Panc1 (cell line): ENCODE measurements at regions not wholly inside any gene's neighbourhood (a gene's known extent, or its start where the extent isn't known, plus 50 kb on each side); places are given as distances from the start of the nearest gene placed in this dataset.

ENCODE experiments used
- ATAC-seq: fragments of 200-7000 bp; cut with Tn5 transposase; 2 replicates; pipeline ENCODE4 v1.9.1; 2020; ENCODE audit warnings: mild to moderate bottlenecking, moderate library complexity
- BruUV-seq: library from RNA; stranded (reverse); fragments of 400-500 nt; replicated peaks from 2 replicates; lab custom pipeline; 2021; lab: Mats Ljungman, UMichigan
- CTCF ChIA-PET: fragments of 300-600 bp; sonication (Branson Sonifier 250); formaldehyde crosslinking; loops from one replicate; lab custom pipeline; 2022; ENCODE audit warnings: antibody characterized with exemption; lab: Charles Lee
- POLR2A ChIA-PET: fragments of 300-600 bp; sonication (Branson Sonifier 250); formaldehyde crosslinking; loops from one replicate; lab custom pipeline; 2022; ENCODE audit warnings: antibody characterized with exemption; lab: Charles Lee
- DNase-seq: peaks from one replicate; pipeline ENCODE4 v3.0.0-alpha.2; 2010; ENCODE audit warnings: low read depth, low spot score
- H3K27ac ChIP-seq: 2 replicates; pipeline ENCODE4 v1.5.1; 2011; ENCODE audit warnings: mild to moderate bottlenecking, low read length, inconsistent platforms
- H3K27me3 ChIP-seq: fragments of 200-500 bp; sonication (Bioruptor generic); 2 replicates; pipeline ENCODE4 v1.6.0; 2014; ENCODE audit warnings: low read length, inconsistent platforms; ENCODE audit not compliant: control insufficient read depth, insufficient read depth
- H3K36me3 ChIP-seq: fragments of 200-500 bp; sonication (Bioruptor generic); 2 replicates; pipeline ENCODE4 v1.5.1; 2014; ENCODE audit warnings: inconsistent platforms, mild to moderate bottlenecking, low read length, moderate library complexity; ENCODE audit not compliant: control insufficient read depth, insufficient read depth
- H3K4me1 ChIP-seq: 2 replicates; pipeline ENCODE4 v1.5.1; 2011; ENCODE audit warnings: inconsistent platforms, mild to moderate bottlenecking, low read length, moderate library complexity; ENCODE audit not compliant: control insufficient read depth, insufficient read depth
- H3K4me3 ChIP-seq, 2 experiments: 2 replicates each; pipeline ENCODE4 v1.5.1; 2011 to 2012; ENCODE audit warnings: low read depth in 2 of 2, low read length in 2 of 2, mild to moderate bottlenecking in 2 of 2, inconsistent platforms in 1 of 2, moderate library complexity in 1 of 2
- H3K9me3 ChIP-seq: fragments of 200-500 bp; sonication (Bioruptor generic); 2 replicates; pipeline ENCODE4 v1.5.1; 2014; ENCODE audit warnings: low read depth, mild to moderate bottlenecking, inconsistent platforms, low read length, moderate library complexity; ENCODE audit not compliant: control insufficient read depth, insufficient read depth
- CTCF ChIP-seq: fragments of 450-650 bp; IDR thresholded peaks from 2 replicates; pipeline ENCODE4 v1.5.1; 2017; ENCODE audit warnings: mild to moderate bottlenecking
- POLR2AphosphoS5 ChIP-seq: IDR thresholded peaks from 2 replicates; pipeline ENCODE4 v1.6.1; 2012; ENCODE audit warnings: mild to moderate bottlenecking, low read depth, low read length, moderate library complexity
- REST ChIP-seq, 2 experiments: IDR thresholded peaks; 2 replicates each; pipeline ENCODE4 v1.6.1; 2011 to 2012; ENCODE audit warnings: low read depth in 2 of 2, control low read depth in 1 of 2, low read length in 1 of 2, mild to moderate bottlenecking in 1 of 2, moderate library complexity in 1 of 2; ENCODE audit not compliant: insufficient read depth in 1 of 2
- SIN3A ChIP-seq: IDR thresholded peaks from 2 replicates; pipeline ENCODE4 v1.6.1; 2012; ENCODE audit warnings: low read depth, mild to moderate bottlenecking, low read length, moderate library complexity, borderline replicate concordance; ENCODE audit not compliant: insufficient read depth
- TCF7L2 ChIP-seq: IDR thresholded peaks from 2 replicates; pipeline ENCODE4 v1.6.1; 2011; ENCODE audit warnings: mild to moderate bottlenecking, low read depth, low read length, inconsistent platforms
- in situ Hi-C: cut with HindIII; loops from 2 replicates; pipeline ENCODE4 v1.10.0; 2016; ENCODE audit warnings: low sequenced_read_pairs, low pct_unique_long_range_greater_than_20kb
- intact Hi-C: fragments of 100-400 bp; cut with micrococcal nuclease; formaldehyde crosslinking; loops from one replicate; pipeline ENCODE4 v1.10.0; 2022; ENCODE audit not compliant: unreplicated experiment

- H3K27ac ChIP-seq: no peak overlapping the region
- ChIA-PET CTCF (no interaction called here), POLR2A (no interaction called here)
- peaks cover 2% of the 10 kb centered on the region; the same call in 1 of the 2 replicates for H3K9me3 ChIP-seq
- no peaks in the 10 kb centered on the region for H3K27me3 ChIP-seq
- no peak for DNase-seq
- TF ChIP-seq TCF7L2 (no peak), CTCF (no peak), POLR2AphosphoS5 (no peak), SIN3A (no peak), REST (IDR thresholded peaks at IDR 0.05; ENCODE audit: insufficient read depth in 1 of 2, low read depth in 2 of 2, low read length in 1 of 2) (no peak)
- BruUV-seq: no TSS peak
- in situ Hi-C loops (no loop called here), intact Hi-C loops (no loop called here)
- H3K4me1 ChIP-seq: no peaks in the 10 kb centered on the region
- H3K36me3 ChIP-seq: no peaks in the 10 kb centered on the region
- ATAC-seq: no peak
- H3K4me3 ChIP-seq: no peak overlapping the region
These were observed 213.5 kb upstream of the ADRA1B start for GRCh38 chr5:159702826-159703225.

- intact Hi-C loops: no loop called here
- Histone ChIP-seq H3K9me3 (peaks cover 11% of the 10 kb centered on the region; the same call in 1 of the 2 replicates), H3K4me1 (no peaks in the 10 kb centered on the region), H3K36me3 (no peaks in the 10 kb centered on the region), H3K27me3 (no peaks in the 10 kb centered on the region), H3K4me3 (no peak overlapping the region), H3K27ac (no peak overlapping the region)
- TF ChIP-seq SIN3A (no peak), POLR2AphosphoS5 (no peak), TCF7L2 (no peak), REST (IDR thresholded peaks at IDR 0.05; ENCODE audit: insufficient read depth in 1 of 2, low read depth in 2 of 2, low read length in 1 of 2) (no peak), CTCF (no peak)
- ChIA-PET CTCF (no interaction called here), POLR2A (no interaction called here)
- no TSS peak for BruUV-seq
- no peak for DNase-seq
- ATAC-seq: no peak
- in situ Hi-C loops: no loop called here
These were observed 212.1 kb upstream of the ADRA1B start for GRCh38 chr5:159704160-159704559.
